ENCODE measurements at regions not wholly inside any gene's neighbourhood (a gene's known extent, or its start where the extent isn't known, plus 50 kb on each side); places are given as distances from the start of the nearest gene placed in this dataset.

GRCh38 chr4:160127211-160127610, 1024.3 kb downstream of the RAPGEF2 start:
- DNase-seq, result no peak

GRCh38 chr4:160129439-160129838, 1026.6 kb downstream of the RAPGEF2 start:
- no peak for DNase-seq

GRCh38 chr4:160136021-160136420, 1033.1 kb downstream of the RAPGEF2 start:
- DNase-seq, result no peak

GRCh38 chr4:160141206-160141605, 1038.3 kb downstream of the RAPGEF2 start:
- DNase-seq, result no peak

- DNase-seq, result no peak
Measured at GRCh38 chr4:160142579-160142978, 1039.7 kb downstream of the RAPGEF2 start.

GRCh38 chr4:160143574-160143973, 1040.7 kb downstream of the RAPGEF2 start:
- DNase-seq, result no peak

GRCh38 chr4:160159457-160159856, 1056.6 kb downstream of the RAPGEF2 start:
- DNase-seq, result no peak

GRCh38 chr4:160161026-160161425, 1058.1 kb downstream of the RAPGEF2 start:
- no peak for DNase-seq

- DNase-seq, result no peak
Measured at GRCh38 chr4:160175064-160175643, 1072.3 kb downstream of the RAPGEF2 start.

GRCh38 chr4:160180211-160180610, 1077.3 kb downstream of the RAPGEF2 start:
- DNase-seq, result no peak

- DNase-seq, result no peak
Measured at GRCh38 chr4:160182727-160183126, 1079.8 kb downstream of the RAPGEF2 start.

GRCh38 chr4:160184884-160185283, 1082.0 kb downstream of the RAPGEF2 start:
- no peak for DNase-seq

GRCh38 chr4:160193787-160194186, 1090.9 kb downstream of the RAPGEF2 start:
- no peak for DNase-seq

- no peak for DNase-seq
Measured at GRCh38 chr4:160194716-160195115, 1091.8 kb downstream of the RAPGEF2 start.

- no peak for DNase-seq
Measured at GRCh38 chr4:160202802-160203201, 1099.9 kb downstream of the RAPGEF2 start.

- DNase-seq, result no peak
Measured at GRCh38 chr4:160212078-160212477, 1109.2 kb downstream of the RAPGEF2 start.

- no peak for DNase-seq
Measured at GRCh38 chr4:160213366-160213765, 1110.5 kb downstream of the RAPGEF2 start.

- DNase-seq, result no peak
Measured at GRCh38 chr4:160217352-160217751, 1114.5 kb downstream of the RAPGEF2 start.

GRCh38 chr4:160224049-160224448, 1121.2 kb downstream of the RAPGEF2 start:
- DNase-seq, result no peak

- DNase-seq, result no peak
Measured at GRCh38 chr4:160233141-160233540, 1130.3 kb downstream of the RAPGEF2 start.

GRCh38 chr4:160235285-160235684, 1132.4 kb downstream of the RAPGEF2 start:
- DNase-seq, result no peak

GRCh38 chr4:160235771-160236170, 1132.9 kb downstream of the RAPGEF2 start:
- no peak for DNase-seq

GRCh38 chr4:160238790-160239189, 1135.9 kb downstream of the RAPGEF2 start:
- DNase-seq, result no peak

- DNase-seq, result no peak
Measured at GRCh38 chr4:160247091-160247656, 1144.3 kb downstream of the RAPGEF2 start.

- DNase-seq, result no peak
Measured at GRCh38 chr4:160251522-160252170, 1148.8 kb downstream of the RAPGEF2 start.
